Prostate gland (tissue), 2 donors: ENCODE measurements at regions not wholly inside any gene's neighbourhood (a gene's known extent, or its start where the extent isn't known, plus 50 kb on each side); places are given as distances from the start of the nearest gene placed in this dataset.

Source experiments
- CTCF ChIP-seq, 4 experiments: fragments of 200-600 bp in 2 of 4; fragments of 450-650 bp in 2 of 4; sonication (generic) in 2 of 4; IDR thresholded peaks; 1 replicate in 3 of 4; 2 replicates in 1 of 4; pipeline ENCODE4 v1.5.1; 2016 to 2019; ENCODE audit warnings: antibody characterized with exemption in 4 of 4, mild to moderate bottlenecking in 2 of 4, moderate library complexity in 2 of 4
- POLR2A ChIP-seq: fragments of 450-650 bp; IDR thresholded peaks from one replicate; pipeline ENCODE4 v1.6.1; 2016; ENCODE audit warnings: antibody characterized with exemption, mild to moderate bottlenecking
- POLR2AphosphoS5 ChIP-seq: sonication (generic); formaldehyde crosslinking; IDR thresholded peaks from one replicate; pipeline ENCODE4 v1.6.1; 2017; ENCODE audit warnings: antibody characterized with exemption

GRCh38 chr5:96601200-96601599, 61.0 kb upstream of the CAST start:
- TF ChIP-seq CTCF (IDR thresholded peaks at IDR 0.05) (no peak), POLR2AphosphoS5 (no peak), POLR2A (no peak)
